ENCODE measurements at regions not wholly inside any gene's neighbourhood (a gene's known extent, or its start where the extent isn't known, plus 50 kb on each side); places are given as distances from the start of the nearest gene placed in this dataset.

DNA sequence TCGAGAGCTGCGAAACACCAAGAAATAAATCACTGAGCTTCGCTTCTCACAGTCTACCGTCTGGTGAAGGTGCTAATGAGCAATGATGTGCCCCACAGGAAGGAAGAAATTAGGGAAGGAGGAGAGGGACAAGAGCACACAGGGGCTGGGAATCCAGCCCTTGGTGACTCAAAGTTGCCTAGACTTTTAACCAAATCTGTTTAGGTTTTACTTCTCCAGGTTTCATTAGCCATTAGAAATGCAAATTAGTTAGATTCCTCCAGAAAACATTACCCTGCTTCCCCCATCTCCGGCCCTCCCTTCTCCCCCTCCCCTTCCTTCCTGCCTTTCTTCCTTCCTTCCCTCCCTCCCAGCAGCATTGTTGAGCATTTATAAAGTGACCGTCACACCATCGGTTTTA lies 59.3 kb upstream of the UBE2E1 start:
- H4K20me1 ChIP-seq (ENCODE audit: insufficient read depth, low read length, poor library complexity, severe bottlenecking) = no peaks in the 10 kb centered on the region
- no peaks in the 10 kb centered on the region for H3K9me3 ChIP-seq (ENCODE audit: insufficient read depth, low read depth, low read length)
- TF ChIP-seq, protein P1, sequence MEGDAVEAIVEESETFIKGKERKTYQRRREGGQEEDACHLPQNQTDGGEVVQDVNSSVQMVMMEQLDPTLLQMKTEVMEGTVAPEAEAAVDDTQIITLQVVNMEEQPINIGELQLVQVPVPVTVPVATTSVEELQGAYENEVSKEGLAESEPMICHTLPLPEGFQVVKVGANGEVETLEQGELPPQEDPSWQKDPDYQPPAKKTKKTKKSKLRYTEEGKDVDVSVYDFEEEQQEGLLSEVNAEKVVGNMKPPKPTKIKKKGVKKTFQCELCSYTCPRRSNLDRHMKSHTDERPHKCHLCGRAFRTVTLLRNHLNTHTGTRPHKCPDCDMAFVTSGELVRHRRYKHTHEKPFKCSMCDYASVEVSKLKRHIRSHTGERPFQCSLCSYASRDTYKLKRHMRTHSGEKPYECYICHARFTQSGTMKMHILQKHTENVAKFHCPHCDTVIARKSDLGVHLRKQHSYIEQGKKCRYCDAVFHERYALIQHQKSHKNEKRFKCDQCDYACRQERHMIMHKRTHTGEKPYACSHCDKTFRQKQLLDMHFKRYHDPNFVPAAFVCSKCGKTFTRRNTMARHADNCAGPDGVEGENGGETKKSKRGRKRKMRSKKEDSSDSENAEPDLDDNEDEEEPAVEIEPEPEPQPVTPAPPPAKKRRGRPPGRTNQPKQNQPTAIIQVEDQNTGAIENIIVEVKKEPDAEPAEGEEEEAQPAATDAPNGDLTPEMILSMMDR (conservative IDR thresholded peaks at IDR 0.05; ENCODE audit: low read length) = no peak
- no peak for TF ChIP-seq EZH2phosphoT487 (IDR thresholded peaks at IDR 0.05; ENCODE audit: borderline replicate concordance)
- peaks cover 29% of the 10 kb centered on the region for H3K4me1 ChIP-seq (ENCODE audit: insufficient read depth, low read length, poor library complexity, severe bottlenecking)
- H3F3A ChIP-seq (ENCODE audit: low read depth) = no peaks in the 10 kb centered on the region
- no peak overlapping the region for H3K9ac ChIP-seq (ENCODE audit: low read depth, low read length, poor library complexity, severe bottlenecking)
- no peak overlapping the region for H3K4me3 ChIP-seq (ENCODE audit: low read length, poor library complexity, severe bottlenecking)
- H3K79me2 ChIP-seq (ENCODE audit: insufficient read depth, low read length) = no peaks in the 10 kb centered on the region
- H3K27me3 ChIP-seq (ENCODE audit: insufficient read depth, low read length, poor library complexity, severe bottlenecking) = no peaks in the 10 kb centered on the region
- no peak overlapping the region for H3K4me2 ChIP-seq (ENCODE audit: low read depth, low read length, poor library complexity, severe bottlenecking)
- no peak overlapping the region for H2AFZ ChIP-seq (ENCODE audit: low read length)
- no peaks in the 10 kb centered on the region for H3K36me3 ChIP-seq (ENCODE audit: insufficient read depth, low read length)
- H3K9me2 ChIP-seq (replicated peaks; ENCODE audit: low read depth, low read length) = no peaks in the 10 kb centered on the region

GRCh38 chr3:23747841-23748240 lies 57.9 kb upstream of the UBE2E1 start:
- Histone ChIP-seq H2AFZ (ENCODE audit: low read length) (peak overlapping the region; percentile 67), H3K4me1 (ENCODE audit: insufficient read depth, low read length, poor library complexity, severe bottlenecking) (peaks cover 35% of the 10 kb centered on the region), H3K27me3 (ENCODE audit: insufficient read depth, low read length, poor library complexity, severe bottlenecking) (no peaks in the 10 kb centered on the region), H3K9me2 (replicated peaks; ENCODE audit: low read depth, low read length) (no peaks in the 10 kb centered on the region), H4K20me1 (ENCODE audit: insufficient read depth, low read length, poor library complexity, severe bottlenecking) (no peaks in the 10 kb centered on the region), H3K9me3 (ENCODE audit: insufficient read depth, low read depth, low read length) (no peaks in the 10 kb centered on the region), H3K36me3 (ENCODE audit: insufficient read depth, low read length) (no peaks in the 10 kb centered on the region), H3K4me2 (ENCODE audit: low read depth, low read length, poor library complexity, severe bottlenecking) (no peak overlapping the region), H3K4me3 (ENCODE audit: low read length, poor library complexity, severe bottlenecking) (no peak overlapping the region), H3K79me2 (ENCODE audit: insufficient read depth, low read length) (no peaks in the 10 kb centered on the region), H3F3A (ENCODE audit: low read depth) (no peaks in the 10 kb centered on the region), H3K9ac (ENCODE audit: low read depth, low read length, poor library complexity, severe bottlenecking) (no peak overlapping the region)
- no peak for TF ChIP-seq EZH2phosphoT487 (IDR thresholded peaks at IDR 0.05; ENCODE audit: borderline replicate concordance)
- TF ChIP-seq, protein P1 (conservative IDR thresholded peaks at IDR 0.05; ENCODE audit: low read length) = no peak

DNA sequence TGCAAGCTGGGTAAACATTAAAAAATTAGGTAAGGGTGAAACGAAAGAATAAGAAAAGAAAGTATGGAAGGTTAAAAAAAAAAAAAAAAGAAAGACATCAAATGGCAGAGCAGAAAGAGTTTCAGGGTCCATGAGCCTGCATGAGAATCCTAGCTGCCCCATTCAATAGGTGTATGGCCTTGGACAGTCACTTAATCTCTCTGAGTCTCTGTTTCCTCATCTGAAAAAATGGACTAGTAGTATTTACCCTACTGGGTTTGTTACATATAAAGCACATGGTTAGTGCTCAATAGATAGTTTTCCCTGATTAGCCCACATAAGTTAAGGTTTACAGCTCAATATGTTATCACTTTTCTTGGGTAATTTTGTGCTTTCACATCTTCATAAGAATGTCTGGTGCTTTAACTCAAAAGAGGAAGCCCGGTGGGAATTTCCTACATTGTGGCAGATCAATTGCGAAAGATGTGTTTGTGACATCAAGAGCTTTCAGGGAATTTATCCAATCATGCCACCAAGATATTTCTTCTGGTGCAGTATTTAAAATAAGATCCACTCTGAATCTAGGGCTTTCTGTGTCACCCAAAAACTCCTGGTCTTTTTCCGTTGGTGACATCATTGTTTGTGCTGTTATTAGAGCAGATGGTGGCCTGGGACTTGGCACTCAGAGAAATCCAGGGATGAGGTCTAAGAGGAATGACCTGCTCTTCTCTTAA lies 57.2 kb upstream of the UBE2E1 start:
- Histone ChIP-seq H3K9me3 (ENCODE audit: insufficient read depth, low read depth, low read length) (no peaks in the 10 kb centered on the region), H3K4me1 (ENCODE audit: insufficient read depth, low read length, poor library complexity, severe bottlenecking) (peaks cover 35% of the 10 kb centered on the region), H3F3A (ENCODE audit: low read depth) (no peaks in the 10 kb centered on the region), H3K79me2 (ENCODE audit: insufficient read depth, low read length) (no peaks in the 10 kb centered on the region), H3K4me3 (ENCODE audit: low read length, poor library complexity, severe bottlenecking) (no peak overlapping the region), H3K4me2 (ENCODE audit: low read depth, low read length, poor library complexity, severe bottlenecking) (no peak overlapping the region), H3K9ac (ENCODE audit: low read depth, low read length, poor library complexity, severe bottlenecking) (no peak overlapping the region), H4K20me1 (ENCODE audit: insufficient read depth, low read length, poor library complexity, severe bottlenecking) (no peaks in the 10 kb centered on the region), H2AFZ (ENCODE audit: low read length) (peak overlapping the region; percentile 67), H3K9me2 (replicated peaks; ENCODE audit: low read depth, low read length) (no peaks in the 10 kb centered on the region), H3K27me3 (ENCODE audit: insufficient read depth, low read length, poor library complexity, severe bottlenecking) (no peaks in the 10 kb centered on the region), H3K36me3 (ENCODE audit: insufficient read depth, low read length) (no peaks in the 10 kb centered on the region)
- no peak for TF ChIP-seq EZH2phosphoT487 (IDR thresholded peaks at IDR 0.05; ENCODE audit: borderline replicate concordance)
- TF ChIP-seq, protein P1 (conservative IDR thresholded peaks at IDR 0.05; ENCODE audit: low read length) = no peak

Data from Loucy (cell line).